GM03348 (cell line): ENCODE measurements at regions not wholly inside any gene's neighbourhood (a gene's known extent, or its start where the extent isn't known, plus 50 kb on each side); places are given as distances from the start of the nearest gene placed in this dataset.
"Not testable (repeated sequence)": the region's sequence is repeated elsewhere in the genome, so short reads cannot be mapped to it uniquely, and the experiment has no call there.

Source experiments
- DNase-seq: peaks from one replicate; pipeline ENCODE4 v3.0.0; 2012; ENCODE audit warnings: low spot score

DNA sequence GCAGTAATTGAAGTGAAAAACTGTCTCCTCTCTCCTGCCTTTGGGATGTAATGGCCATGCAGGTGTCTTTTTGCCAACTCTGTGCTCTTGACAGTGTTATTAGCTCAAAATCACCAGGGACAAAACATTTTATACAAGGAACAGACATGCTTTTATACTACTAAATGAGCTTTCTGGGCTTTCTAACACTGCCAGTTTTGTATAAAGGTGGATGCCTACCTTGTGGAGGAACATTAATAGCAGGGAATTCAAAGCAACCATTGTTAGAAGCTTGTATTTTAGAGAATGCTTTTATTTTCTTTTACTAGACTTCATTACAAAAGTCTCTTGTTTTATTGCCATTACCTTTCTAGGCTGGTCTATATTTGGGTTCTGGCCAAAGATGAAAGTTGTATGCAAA is 54.7 kb upstream of the ARSJ start:
- no peak for DNase-seq

DNA sequence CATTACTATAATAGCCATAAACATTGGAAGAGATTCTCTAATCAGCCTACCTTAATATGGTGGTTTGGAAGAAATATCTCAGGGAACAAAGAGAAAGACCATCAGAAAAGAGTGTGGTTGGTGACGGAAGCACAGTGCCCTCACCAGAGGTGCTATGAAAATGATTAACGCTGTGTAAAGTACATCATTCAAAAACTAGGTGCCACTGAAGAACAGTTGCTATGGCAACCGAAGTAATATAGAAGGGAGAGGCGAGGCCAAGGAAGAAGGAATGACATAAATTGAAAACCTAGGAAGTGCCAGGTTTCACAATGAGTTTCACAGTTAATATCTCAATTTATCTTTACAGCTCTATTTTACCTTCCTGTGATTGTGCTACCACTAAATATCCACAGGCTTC is 57.0 kb upstream of the ARSJ start:
- DNase-seq, result no peak

DNA sequence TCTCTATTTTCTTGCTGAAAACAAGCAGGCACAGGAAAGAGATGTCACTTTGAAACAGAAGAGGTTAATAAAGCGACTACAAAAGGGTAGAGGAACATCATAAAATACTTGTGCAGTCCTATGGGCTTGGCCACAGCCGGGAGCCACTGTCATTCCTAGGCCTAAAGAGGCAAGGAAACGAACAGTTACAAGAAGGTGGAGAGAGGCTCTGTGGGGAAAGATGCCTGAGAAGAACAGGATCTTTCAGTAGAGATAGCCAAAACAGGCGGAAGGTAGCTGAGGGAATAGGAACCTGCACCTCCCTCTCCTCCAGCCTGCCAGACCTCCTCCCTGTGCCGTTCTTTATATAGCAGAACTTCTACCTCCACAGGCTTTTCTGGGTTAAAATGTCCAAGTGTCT is 57.4 kb upstream of the ARSJ start:
- no peak for DNase-seq

DNA sequence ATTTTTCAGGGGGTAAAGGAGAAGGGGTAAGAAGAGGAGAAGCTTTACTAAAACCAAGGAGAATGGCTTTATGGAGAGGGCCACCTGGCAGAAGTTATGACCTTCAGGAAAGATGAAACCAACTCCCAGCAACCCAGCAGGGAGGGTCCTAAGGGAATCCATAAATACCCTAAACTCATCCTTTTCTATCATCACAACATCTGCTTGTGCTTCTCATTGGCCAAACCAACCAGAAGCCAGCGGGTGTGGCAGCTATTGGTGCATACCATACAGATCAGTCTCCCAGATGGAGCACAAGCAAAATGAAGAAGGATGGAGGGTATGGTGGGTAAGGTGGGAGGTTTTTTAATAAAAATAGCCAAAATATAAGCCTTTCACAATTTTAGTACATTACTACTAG is 58.5 kb upstream of the ARSJ start:
- no peak for DNase-seq

DNA sequence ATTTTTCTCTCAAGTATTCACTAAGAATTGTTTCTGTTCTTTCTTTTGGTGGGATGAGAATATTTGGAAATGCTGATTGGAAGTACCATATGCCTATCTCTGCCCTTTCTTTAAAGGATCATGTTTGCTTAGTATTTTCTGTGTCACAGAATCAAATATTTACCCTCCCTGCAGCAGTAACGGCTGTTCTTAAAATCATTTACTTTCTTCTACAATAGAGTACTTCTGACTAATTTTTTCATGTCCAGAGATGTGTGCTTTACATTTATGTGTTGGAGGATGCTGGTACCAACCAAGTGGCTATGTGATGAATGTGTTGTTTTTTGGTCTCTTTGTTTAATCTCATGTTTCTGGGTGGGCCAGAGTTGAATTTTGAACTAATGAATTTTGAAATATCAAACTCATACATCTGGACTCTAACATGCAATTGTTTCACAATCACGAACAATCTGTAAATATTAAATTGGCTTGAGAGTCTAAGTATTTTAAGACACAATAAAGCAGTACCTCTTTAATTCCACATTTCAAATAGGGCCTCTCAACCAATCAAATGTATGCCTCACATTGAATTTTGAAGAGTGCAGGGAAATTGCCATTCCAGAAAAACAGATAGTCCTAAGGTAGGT is 59.4 kb upstream of the ARSJ start:
- DNase-seq, result no peak

DNA sequence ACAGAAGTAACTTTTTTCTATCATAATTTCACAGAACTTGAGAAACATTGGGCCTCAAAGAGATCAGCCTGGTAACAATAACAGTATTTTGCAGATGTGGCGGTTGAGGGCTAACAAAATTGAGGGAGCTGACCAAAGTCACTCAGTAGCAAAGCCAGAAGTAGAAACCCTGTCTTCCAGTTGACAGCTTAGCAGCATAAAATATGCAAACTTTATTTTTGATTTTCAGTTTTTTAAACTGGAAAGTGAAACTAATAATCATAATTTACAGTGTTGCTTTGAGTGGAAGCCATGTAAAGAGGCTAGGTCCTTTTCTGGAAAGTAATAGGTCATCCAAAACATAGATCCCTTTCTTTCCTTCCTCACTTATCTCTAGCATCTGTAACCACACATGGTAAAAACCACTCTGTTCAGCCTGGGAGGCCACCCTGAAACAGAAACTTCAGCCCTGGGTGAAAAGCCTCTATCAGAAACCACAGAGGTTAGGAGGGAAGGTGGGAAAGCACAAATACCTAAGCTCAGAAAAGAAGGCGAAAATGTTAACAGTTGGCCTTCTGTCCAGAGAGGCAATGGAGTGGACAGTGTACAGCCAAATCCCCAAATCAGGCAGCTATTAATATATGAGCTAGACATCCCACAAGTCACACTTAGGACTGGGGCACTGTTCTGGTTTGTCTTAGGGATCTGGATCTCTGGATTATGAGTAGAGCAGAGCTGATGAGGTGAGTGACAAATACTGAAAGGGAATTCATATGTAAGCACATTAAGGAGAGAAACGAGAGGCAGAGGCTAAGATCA is 61.1 kb upstream of the ARSJ start:
- peak; percentile 7 for DNase-seq

DNA sequence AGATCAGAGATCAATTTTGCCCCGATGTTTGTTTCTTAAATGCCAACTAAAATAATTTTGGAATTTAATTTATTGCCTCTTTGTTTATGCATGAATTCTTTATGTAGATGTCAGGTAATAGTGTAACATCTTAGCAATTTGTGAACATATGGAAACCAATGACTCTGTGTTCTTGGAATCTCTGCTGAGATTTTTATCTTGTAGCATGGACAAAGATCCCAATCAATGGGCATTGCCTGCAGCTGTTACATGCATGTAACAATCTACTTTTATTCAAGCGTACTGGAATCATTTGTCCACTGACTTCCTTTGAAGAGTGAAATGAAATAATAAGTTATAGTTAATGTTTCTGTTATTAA is 61.6 kb upstream of the ARSJ start:
- DNase-seq, result no peak

DNA sequence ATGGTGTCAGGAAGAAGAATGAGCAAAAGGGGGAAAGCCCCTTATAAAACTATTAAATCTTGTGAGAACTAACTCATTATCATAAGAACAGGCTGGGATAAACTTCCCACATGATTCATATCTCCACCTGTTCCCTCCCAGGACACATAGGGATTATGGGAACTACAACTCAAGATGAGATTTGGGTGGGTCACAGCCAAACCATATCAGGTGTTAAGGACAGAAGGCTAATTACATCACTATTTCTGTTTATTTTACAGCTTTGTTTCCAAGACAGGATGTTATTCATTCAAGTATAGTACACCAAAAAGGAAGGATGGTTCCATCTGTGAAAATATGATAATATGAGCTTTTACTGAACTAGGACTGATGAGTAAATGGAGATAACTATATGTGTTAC is 63.7 kb upstream of the ARSJ start:
- no peak for DNase-seq

DNA sequence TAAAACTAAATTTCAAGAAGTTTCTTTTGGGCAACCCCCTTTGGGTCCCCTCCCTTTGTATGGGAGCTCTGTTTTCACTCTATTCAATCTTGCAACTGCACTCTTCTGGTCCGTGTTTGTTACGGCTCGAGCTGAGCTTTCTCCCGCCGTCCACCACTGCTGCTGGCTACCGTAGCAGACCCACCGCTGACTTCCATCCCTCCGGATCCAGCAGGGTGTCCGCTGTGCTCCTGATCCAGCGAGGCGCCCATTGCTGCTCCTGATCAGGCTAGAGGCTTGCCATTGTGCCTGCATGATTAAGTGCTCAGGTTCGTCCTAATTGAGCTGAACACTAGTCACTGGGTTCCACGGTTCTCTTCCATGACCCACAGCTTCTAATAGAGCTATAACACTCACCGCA is 64.9 kb upstream of the ARSJ start:
- DNase-seq, result not testable (repeated sequence)

DNA sequence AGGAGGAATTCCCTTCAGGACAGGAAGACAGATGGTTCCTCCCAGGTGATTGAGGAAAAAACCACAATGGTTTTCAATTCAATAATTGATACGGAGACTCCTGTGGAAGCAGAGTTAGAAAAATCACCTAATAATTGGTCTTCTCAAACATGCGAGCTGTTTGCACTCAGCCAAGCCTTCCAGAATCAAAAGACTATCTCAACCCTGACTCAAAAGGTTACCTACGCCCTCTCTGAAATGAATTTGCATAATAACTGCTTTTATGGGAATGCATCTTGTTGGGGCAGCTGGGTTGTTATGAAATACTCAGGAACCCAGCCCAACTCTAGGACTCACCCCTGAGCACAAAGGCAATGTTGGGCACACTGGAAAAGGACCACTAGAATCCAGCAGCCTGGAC is 66.9 kb upstream of the ARSJ start:
- DNase-seq, result no peak

DNA sequence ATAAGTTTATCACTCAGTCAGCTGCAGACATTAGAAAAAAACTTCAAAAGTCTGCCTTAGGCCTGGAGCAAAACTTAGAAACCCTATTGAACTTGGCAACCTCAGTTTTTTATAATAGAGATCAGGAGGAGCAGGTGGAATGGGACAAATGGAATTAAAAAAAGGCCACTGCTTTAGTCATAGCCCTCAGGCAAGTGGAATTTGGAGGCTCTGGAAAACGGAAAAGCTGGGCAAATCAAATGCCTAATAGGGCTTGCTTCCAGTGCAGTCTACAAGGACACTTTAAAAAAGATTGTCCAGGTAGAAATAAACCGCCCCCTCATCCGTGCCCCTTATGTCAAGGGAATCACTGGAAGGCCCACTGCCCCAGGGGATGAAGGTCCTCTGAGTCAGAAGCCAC is 68.7 kb upstream of the ARSJ start:
- DNase-seq, result not testable (repeated sequence)

DNA sequence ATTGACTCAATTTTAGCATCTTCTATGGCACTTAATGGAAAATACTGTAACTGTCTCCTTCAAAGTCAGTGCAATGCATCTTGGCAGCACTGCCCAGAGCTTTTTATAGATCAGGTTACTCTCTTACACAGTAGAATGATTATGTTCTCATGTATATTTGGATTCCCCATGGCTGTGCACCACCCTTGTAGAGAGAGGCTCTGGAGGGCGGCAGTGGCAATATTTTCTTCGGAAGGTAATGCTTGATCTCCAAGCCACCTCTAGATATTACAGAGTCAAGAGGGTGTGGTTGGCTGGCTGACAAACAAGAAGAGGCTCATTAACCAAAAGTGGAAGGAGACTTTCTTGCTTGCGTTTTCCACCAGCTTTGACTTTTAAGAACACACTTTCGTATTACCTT is 72.8 kb upstream of the ARSJ start:
- DNase-seq, result no peak

DNA sequence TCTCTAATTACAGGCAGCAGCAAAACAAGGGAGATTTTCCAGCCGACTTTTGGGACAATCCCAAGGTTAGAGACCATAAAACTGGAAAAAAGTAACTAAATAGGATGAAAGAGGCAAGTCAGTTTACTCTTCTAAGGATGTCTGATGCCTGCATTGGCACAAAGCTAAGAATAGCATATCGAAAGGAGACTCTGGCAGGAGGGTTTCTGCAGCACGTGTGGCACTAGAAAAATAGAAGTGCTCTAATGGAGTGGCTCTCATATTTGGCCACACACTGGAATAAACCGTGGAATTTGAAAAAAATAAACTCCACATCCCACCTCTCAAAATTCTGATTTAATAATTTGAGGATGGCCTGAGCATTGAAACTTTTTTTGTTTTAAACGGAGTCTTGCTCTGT is 77.2 kb upstream of the ARSJ start:
- no peak for DNase-seq

DNA sequence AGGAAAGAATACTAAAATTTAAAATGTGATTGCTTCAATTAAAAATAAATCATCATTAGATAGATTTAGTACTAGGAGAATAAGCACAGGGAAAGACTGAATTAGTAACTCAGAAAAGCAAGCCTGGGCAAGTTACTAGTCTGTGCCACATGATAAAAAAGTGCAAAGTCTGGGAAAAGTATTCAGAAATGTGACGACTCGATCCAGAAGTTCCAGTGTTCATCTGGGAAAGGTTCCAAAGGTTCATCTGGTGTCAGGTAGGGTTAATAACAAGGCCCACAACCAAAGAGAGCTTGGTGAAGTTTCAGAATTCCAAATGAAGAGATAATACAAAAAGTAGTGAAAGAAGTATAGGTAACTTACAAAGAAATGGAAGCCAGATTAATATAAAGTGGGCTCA is 78.3 kb upstream of the ARSJ start:
- no peak for DNase-seq

DNA sequence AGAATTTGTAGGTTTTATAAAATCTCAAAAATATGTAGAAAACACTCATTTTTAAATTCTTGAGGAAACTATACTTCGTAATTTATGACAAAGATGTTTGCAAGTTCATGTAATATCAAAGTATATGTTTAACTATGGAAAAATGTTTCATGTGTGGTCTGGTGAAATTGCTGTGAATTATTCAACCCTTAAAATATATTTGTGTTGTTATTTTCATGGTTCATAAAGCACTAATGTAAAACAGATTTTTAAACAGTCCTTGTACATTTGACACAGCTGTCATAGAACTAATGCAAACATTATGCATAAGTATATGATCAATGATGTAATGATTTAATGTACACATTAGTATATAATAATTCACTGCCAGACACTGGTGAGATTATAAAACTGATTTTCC is 83.1 kb upstream of the ARSJ start:
- no peak for DNase-seq

DNA sequence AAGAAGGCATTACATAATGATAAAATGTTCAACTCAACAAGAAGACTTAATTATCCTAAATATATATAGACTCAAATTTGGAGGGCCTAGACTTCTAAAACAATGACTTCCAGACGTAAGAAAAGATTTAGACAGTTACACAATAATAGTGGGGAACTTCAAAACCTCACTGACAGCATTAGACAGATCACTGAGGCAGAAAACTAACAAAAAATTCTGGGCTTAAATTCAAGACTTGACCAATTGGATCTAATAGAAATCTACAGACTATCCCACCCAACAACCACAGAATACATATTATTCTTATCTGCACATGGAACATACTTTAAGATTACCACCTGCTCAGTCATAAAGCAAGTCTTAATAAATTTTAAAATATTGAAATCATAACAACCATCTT is 93.3 kb upstream of the ARSJ start:
- no peak for DNase-seq

DNA sequence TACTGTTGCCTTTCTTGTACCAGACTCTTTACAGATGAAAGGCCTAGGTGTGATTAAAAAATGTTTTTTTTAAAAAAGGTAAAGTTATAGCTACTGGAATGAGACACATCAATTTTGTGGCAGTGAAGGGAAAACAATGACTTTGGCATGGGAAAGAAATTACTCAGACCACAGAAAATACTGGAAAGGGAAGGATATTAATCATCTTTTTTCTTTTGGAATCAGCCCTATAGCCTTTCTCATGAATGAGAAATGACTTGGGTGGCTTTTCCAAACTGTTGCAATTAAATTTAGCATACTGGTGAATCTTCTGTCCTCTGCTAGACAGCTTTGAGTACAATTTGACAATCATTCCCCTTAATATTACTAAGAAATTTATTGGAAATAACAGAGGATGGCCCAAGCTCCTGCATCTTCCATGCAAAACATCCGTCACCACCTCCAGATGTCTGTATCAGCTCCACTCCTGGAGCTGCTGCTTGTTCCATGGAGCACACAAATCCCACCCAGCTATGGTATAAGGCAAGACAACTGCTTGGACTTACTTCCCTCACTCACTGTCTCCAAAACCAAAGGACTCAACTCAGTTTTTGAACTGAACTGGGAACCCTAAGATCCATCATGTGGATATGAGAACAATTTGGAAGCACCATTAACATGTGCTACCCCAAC is 97.6 kb upstream of the ARSJ start:
- no peak for DNase-seq

DNA sequence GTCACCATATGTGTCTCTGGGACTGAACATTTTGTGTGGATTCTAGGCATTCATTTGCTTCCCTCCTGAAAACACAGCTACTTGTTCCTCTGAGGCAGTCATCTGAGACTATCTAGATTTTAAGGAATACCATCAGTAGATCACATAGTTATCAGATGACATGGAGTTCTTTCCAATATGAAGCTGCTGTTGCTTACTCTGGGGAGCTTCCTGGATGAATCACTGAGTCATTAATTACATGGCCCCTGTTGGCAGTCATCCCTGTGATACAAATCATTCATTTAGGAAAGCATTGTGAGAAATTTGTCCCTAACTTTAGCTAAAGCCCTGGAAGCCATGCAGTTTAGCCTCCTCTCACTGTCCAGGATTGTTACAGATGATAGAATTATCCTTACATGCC is 98.2 kb upstream of the ARSJ start:
- DNase-seq, result peak; percentile 65

DNA sequence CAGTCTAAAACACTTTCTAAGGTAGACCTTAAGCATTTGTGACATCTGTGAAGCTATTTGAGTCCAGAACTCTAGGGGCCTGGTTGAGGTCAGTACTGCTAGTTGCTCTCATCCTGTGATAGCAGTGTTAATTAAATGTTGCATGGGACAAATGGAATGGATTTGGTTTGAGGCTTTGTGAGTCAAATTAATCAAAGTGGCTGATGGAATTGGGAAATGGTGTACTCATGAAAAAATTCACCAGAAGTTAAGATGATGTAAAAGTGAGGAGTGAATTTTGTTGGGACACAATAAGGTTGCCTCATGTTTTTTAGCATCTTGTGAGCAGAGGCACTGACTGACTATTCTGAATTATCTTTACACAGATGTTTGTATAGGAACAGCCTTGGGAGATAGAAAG is 99.2 kb upstream of the ARSJ start:
- no peak for DNase-seq

DNA sequence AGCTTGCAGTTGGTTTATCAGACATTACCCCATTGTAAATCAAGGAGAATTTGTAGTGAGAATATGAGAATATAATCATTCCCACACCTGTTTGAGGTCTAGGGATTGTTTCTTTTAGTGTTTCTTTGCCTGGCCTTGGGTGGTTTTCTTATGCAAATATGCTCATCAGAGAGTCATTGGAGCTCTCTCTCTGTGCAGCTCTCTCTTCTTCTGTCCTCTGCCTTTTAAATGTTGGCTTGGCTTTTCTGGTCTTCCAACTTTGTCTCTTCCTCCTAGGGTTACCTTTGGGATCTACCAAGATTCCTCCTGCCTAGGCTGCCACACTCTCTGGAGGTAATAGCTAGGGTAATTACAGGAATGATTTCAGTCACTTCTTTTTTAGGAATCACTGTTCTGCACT is 102.3 kb upstream of the ARSJ start:
- DNase-seq, result no peak

DNA sequence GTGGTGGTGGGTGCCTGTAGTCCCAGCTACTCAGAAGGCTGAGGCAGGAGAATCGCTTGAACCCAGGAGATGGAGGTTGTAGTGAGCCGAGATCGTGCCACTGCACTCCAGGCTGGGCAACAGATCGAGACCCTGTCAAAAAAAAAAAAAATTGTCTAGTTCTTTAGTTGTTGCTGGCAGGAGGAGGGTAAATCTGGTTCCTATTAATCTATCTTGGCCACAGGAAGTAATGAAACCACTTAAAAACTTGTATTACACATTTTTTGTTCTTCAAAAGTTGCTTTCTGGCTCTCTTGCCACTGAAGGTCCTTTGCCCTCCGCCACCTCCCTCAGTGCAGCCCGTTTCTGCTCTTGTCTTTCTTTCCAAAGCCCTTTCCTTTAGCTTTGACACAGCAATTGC is 102.9 kb upstream of the ARSJ start:
- DNase-seq, result peak; percentile 35

DNA sequence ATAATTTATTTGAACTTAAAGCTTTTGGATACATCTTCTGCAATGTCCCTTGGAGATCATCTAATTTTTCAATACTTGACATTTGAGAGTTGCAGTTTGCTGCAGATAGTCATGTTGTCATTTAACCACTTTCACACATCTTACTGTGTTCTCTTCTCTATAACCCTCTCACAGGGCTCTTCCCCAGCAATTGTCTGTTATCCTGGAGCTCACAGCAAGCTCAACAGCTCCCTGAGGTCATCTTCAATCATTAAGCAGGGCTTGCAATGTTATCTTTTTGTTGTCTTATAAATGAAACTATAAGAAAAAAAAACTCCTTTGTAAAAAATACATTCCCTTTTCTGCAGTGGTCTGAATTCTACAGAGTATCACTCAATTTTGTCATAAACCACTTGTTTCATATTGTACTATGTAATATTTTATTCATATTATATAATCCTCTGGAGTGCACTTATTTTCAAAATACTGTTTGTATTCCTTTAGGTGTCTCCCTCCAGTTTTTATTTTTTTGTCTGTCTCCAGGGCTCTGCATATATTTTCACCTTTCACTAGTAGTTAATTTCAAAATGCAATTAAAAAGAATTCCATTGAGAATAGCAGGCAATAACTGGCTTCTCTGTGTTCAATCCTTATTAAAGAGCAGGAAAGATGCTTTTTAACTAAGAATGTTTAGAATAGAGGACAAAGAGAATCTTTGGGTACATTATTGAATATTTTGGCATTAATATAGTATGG is 106.3 kb upstream of the ARSJ start:
- DNase-seq, result no peak
